NB4 (cell line): ENCODE measurements at regions not wholly inside any gene's neighbourhood (a gene's known extent, or its start where the extent isn't known, plus 50 kb on each side); places are given as distances from the start of the nearest gene placed in this dataset.

Experiments used
- POLR2A ChIP-seq: IDR thresholded peaks from 2 replicates; pipeline ENCODE4 v1.6.1; 2011; ENCODE audit warnings: mild to moderate bottlenecking; ENCODE audit not compliant: insufficient read length; ENCODE audit errors: extremely low read depth
- TF ChIP-seq, protein P1 (sequence below): IDR thresholded peaks from one replicate; pipeline ENCODE4 v1.5.1; 2012; ENCODE audit warnings: low read depth, low read length

DNA sequence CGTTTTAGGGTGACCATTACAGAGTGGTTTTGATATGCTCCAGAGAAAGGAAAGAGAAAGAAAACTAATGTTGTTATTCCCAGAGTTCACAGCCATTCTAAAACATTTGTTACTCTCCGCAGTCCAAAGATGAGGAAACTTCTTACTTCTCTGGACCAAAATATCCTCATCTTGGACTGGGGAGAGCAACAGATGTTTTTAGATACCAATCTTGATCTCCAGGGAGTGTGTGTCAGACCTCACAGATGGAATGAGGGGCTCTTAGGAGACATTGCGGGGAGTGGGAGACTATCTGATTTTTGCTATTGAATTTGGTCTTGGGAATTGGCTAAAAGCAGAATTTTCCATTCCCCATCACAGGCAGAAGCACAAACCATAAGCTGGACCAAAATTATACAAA is 110.8 kb downstream of the TNFAIP3 start:
- TF ChIP-seq, protein P1, sequence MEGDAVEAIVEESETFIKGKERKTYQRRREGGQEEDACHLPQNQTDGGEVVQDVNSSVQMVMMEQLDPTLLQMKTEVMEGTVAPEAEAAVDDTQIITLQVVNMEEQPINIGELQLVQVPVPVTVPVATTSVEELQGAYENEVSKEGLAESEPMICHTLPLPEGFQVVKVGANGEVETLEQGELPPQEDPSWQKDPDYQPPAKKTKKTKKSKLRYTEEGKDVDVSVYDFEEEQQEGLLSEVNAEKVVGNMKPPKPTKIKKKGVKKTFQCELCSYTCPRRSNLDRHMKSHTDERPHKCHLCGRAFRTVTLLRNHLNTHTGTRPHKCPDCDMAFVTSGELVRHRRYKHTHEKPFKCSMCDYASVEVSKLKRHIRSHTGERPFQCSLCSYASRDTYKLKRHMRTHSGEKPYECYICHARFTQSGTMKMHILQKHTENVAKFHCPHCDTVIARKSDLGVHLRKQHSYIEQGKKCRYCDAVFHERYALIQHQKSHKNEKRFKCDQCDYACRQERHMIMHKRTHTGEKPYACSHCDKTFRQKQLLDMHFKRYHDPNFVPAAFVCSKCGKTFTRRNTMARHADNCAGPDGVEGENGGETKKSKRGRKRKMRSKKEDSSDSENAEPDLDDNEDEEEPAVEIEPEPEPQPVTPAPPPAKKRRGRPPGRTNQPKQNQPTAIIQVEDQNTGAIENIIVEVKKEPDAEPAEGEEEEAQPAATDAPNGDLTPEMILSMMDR = no peak
- TF ChIP-seq POLR2A = no peak
